Suppressor macrophage treated with lipopolysaccharide for 1 hour (primary cell): ENCODE measurements at regions not wholly inside any gene's neighbourhood (a gene's known extent, or its start where the extent isn't known, plus 50 kb on each side); places are given as distances from the start of the nearest gene placed in this dataset.
"Not testable (repeated sequence)": the region's sequence is repeated elsewhere in the genome, so short reads cannot be mapped to it uniquely, and the experiment has no call there.

Source experiments
- DNase-seq, 3 donors: peaks; one replicate each; pipeline ENCODE4 v3.0.0-alpha.2; 2020 to 2022

DNA sequence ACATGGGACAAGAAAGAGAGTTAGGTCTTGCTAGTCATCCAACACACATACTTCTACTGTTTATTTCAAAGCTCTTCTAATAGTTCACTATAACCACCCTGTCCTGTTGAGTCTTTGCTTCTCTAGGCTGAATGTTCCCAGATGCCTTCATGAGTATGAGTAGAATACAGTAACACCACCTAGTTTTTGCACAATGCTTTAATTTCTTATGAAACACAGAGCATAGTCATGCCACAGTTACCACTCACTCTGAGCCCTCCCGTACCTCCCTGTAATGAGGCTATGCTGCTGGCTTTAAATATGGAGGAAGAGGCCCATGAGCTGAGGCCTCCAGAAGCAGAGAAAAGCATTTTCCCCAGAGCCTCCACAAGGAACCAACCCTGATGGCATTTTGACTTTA lies 75.0 kb upstream of the SLC1A3 start:
- peak in 1 of 3 donors; percentile 9 for DNase-seq

GRCh38 chr5:36535378-36535777 lies 71.0 kb upstream of the SLC1A3 start:
- no peak for DNase-seq

DNA sequence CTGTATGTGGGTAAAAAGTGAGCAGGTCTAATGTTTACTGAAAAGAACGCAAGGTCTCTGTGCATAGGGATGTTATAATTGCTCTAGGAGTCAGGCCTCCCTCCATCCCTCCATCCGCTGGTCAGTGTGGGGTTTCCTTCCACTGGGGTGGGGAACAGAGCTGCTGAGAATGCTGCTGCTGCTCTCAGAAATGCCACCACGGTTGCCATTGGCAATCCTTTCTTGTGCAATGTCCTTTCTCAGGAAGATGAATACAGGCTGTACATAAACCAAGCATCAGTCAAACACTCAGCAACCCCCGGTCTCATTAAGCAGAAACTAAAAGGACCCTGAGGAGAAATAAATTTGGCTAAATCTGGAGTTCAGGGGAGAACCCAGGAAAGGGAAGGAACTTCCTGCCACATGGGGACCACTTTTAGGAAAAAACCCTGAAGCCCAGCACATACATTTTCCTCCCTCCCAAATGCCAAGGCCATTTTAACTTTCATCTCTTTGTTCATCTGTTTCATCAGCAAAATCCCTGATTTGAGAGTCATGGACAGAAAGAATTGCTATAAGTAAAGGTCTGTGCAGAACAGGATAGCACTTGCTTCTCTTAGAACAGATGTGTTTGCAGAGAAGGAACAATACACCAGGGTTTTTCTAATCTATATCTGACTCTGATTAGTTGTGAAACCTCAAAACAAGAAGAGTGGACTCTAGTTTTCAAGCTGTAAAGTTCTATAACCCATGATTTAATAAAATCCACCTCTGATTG lies 70.4 kb upstream of the SLC1A3 start:
- DNase-seq: no peak

- no peak for DNase-seq
Measured at GRCh38 chr5:36536616-36537005, 69.8 kb upstream of the SLC1A3 start.

DNA sequence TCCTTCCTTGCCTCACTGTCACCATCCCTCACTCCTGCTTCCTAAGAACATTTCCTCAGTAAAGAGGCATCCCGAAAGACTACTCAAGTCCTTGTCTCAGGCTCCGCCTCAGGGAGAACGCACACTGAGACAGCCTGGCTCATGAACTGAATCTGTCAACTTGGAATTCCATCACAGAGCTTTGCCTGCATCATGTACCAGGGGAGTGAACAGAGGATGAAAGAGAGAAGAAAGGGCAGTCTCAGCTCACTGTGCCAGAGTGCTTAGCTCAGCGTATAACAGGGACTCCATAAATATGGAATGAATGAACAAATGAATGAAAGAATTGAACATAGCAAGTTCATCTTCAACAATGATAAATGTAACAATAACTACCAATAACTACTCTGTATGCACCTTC lies 68.7 kb upstream of the SLC1A3 start:
- no peak for DNase-seq

- no peak for DNase-seq
Measured at GRCh38 chr5:36552651-36553393, 53.6 kb upstream of the SLC1A3 start.

DNA sequence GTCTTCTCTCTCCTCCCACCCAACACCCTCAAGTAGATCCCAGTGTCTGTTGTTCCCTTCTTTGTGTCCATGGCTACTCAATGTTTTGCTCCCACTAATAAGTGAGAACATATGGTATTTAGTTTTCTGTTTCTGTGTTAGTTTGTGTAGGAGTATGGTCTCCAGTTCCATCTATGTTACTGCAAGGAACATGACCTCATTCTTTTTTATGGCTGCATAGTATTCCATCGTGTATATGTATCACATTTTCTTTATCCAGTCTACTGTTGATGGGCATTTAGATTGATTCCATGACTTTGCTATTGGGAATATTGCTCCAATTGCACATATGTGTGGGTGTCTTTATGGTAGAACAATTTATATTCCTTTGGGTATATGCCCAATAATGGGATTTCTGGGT lies 51.4 kb upstream of the SLC1A3 start:
- not testable (repeated sequence) for DNase-seq
